GM18520 (cell line): ENCODE measurements at regions not wholly inside any gene's neighbourhood (a gene's known extent, or its start where the extent isn't known, plus 50 kb on each side); places are given as distances from the start of the nearest gene placed in this dataset.

ENCODE experiments used
- ATAC-seq: cut with Tn5 transposase; IDR thresholded peaks from one replicate; pipeline ENCODE4 v1.9.1; 2021; ENCODE audit not compliant: unreplicated experiment

DNA sequence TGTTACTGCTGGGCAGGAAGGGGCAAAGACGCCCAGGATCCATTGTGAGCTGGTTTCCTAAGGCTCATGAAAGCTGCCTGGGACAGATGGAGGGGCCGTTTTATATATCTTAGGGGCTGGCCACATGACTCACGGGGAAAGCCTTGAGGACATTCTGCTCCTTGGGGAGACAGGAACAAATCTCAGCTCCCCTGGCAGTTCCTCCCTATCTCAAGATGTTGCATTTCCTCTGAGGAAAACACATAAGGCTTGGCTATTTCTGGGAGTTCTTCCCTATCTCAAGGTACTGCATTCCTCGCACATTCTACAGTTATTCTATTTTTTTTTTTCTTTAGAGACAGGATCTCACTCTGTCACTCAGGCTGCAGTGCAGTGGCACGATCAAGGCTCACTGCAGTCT, 804.6 kb upstream of the TENM3 start:
- ATAC-seq: no peak

DNA sequence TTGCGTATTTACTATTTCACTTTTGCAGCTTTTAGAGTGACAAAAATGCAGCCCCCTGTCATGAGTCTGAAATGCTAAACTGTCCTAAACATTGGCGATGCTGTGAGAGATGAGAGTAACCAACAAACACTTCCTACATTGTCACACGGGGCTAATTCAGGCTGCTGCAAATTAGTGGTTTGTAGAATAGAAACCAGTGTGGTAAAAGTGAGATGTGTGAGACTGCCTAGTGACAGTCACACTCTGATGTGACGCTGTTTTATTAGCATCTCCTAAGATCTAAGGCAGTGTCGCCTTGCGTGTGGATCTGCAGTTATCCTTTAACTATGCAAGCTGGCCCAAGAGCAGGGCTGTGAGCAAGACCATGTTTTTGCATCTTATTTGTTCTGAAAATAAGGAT, 800.2 kb upstream of the TENM3 start:
- peak; percentile 90 for ATAC-seq

DNA sequence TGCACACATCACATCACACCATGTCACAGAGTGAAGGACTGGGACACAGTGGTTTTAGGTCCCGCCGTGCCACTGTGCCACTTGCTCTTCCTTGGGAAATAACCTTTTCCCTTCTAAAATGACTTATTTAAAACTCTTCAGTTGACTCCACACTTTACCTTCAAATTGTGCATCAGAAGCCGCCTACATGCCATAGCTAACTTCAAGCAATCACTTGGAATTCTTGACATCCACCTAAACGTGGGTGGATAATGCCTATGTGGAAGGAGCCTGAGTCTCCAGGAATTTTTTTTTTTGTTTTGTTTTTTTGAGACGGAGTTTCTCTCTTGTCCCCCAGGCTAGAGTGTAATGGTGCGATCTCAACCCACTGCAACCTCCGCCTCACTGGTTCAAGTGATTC, 777.4 kb upstream of the TENM3 start:
- ATAC-seq: no peak

DNA sequence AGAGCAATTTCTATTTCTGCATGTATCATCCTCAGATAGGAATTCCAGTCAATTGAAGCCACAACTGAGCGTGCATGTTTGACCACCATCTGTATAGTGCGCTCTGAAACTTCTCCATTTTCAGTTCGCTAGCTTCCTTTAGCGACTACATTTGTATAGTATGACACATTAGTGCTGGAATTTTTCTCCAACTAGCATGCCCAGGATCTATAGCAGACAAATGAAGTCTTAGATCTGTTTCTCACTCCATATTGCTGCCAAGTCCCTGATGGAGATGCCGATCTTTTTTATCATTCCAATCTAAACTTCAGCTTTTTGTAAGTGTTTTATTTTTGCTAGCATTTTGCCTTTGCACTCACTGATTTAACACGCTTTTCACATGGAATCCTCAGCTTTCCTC, 774.8 kb upstream of the TENM3 start:
- no peak for ATAC-seq

DNA sequence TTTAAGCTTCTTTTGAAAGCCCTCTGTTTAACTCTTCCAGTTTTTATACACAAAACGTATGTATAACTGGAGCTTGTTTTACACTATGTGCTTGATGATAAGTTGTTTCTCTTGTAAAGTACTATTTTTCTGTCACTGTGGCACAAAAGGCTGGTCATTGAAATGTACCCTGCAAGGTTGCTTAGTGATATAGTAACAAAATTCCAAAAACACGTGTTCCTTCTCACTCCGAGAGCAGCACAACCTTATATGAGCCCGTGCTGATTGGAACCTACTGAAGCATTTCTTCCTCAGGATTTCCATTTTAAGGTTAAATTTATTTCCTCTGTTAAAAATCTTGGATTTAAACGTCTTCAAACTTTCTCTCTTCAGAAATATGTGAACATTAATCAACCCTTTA, 772.9 kb upstream of the TENM3 start:
- ATAC-seq: no peak

DNA sequence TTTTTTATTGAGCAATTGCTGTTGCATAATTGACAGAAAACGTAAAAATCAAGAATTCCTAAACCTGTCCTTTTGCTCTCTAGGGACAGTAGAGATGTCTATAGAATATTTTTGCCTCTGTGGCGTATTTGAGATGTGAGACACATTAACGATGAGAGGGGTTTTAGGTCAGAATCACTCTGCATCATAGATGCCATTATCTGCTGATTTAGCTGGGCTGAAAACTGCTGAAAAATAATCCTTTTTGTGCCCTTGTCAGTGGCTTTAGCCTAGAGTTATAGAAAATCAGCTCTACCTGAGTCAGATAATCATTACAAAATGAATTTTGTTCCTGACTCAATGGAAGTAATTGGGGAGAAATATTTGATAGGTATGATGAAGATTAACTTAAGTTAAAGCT, 767.8 kb upstream of the TENM3 start:
- ATAC-seq: no peak

DNA sequence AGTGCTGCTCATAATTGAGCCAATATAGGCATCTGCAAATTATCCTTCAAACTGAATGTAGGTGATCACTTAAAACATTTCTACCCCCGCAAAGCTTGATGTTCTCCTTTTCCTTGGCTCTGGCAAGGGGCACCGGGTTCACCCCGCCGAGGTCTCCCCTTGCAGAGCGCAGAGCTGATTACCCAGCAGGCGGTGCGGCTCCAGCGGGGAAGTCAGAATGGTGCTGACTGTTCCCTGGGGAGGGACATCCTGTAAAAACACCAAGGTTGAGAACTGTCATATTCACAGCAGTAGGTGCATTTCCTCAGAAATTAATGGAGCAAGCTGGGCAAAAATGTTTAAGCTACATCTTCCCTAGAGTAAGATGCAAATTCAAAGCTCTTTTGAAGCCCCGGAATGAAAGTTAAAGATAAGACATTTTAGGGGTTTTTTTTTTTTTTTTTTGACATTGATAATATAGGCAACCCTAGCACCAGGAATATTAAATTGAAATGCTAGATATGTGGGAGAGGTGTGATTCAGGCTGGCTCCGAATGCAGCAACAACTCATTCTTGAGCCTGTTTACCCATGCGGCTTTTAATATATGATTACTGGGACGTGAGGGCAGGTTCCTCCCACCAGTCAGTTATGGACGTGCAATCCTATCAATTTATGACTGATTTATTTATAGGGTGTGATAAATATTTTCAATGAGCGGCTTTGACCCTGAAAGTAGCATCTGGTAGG, 767.3 kb upstream of the TENM3 start:
- ATAC-seq: no peak

DNA sequence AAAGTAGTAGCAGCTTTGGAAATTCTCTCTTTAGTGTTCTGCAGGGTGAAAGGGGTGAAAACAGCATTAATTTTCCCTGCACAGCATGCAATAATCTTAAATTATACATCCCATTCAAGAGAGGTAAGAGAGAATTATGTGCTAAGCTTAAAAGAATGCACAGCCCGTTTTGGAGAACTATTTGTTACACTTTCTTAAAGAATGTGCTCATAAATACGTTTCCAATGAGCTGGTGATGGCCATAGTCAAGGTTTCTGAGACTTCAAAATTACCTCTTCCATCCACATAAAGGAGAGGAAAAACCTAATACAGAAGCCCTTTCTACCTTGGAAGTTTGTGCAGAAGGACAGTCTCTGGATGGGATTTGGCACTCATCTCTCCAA, 766.7 kb upstream of the TENM3 start:
- no peak for ATAC-seq

DNA sequence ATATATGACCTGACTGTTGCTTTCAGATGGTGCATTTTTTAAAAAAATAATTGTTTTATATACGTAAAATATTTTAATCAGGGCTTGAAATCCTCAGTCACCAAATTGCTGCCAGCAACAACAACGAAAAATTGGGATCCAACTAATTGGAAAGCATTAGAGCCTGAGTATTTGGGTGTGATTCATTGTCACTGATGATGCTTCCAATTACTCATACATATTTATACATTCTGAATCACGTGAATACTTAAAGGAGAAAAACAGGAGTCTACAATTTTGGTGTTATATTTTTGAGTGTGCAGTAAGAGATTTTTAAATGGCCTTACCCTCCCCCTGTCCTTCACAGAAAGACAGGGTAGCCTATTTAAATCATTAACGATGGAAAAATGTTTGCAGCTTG, 765.6 kb upstream of the TENM3 start:
- ATAC-seq: no peak

DNA sequence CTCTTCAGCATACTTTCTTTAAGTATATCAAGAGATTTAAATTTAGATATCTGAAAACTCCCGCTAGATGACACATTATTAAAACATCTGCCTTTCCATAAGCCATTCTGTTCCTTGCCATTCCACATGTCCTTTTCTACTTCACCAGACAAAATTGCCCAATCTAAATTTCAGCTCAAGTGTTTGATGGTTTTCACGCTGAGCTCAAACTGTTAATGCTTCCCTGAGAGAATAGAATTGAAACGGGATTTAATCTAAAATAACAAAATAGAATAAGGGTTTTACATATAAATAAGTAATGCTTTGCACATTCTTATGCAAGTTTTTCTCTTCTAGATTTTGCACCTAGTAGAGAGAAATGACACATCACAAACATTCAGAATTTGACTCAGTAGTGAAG, 764.5 kb upstream of the TENM3 start:
- ATAC-seq: no peak

DNA sequence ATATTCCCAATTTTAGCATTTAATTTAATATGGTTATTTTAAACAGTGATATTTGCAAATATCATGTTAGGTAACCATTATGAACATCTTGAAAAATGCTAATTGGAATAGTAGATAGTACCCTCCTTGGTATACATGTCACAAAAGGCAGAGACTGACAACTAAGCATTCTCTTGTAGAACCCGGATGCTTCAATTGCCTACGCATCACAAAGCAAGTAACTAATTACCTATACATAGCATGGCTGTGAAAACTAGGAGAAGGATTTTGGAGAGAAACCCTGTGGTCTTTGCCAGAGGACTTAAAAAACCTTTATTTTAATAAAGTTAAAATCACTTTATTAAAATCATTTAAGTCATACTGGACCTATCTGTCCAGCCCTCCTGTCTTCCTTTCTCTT, 764.1 kb upstream of the TENM3 start:
- ATAC-seq: no peak

DNA sequence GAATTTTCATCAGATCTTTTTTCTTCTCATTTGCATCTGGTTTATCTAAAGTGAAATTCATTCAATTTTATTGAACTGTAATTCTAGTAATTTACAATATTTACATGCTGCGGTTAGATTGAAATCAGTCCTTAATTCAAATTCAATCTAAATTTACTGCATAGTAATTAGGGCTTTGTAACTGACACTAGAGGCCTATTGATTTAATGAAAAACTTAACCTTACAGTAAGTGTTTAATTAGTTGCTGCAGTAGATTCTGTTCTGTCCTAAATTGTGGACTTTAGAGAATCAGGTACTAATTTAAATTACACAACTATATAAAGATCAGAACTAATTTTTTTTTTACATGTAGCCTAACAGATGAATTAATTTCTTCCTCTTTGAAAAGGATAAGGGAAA, 758.8 kb upstream of the TENM3 start:
- no peak for ATAC-seq

DNA sequence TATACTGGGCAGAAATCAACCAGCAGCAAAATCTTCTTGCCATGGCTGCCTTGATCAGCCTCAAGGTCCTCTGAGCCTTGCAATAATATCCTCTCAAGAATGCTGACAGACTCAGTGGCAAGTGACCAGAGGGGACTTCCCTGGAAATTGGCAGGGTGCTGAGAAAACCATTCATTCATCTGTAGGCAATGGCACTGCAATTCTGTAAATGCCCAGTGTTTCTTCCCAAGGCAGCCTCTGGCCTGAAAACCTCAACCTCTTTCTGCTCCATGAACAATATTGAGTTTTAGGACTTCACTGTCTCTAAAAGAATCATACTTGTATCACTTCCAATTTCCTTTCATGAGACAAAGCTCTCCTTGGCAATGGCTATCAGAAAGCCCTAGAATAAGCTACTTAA, 754.3 kb upstream of the TENM3 start:
- no peak for ATAC-seq

DNA sequence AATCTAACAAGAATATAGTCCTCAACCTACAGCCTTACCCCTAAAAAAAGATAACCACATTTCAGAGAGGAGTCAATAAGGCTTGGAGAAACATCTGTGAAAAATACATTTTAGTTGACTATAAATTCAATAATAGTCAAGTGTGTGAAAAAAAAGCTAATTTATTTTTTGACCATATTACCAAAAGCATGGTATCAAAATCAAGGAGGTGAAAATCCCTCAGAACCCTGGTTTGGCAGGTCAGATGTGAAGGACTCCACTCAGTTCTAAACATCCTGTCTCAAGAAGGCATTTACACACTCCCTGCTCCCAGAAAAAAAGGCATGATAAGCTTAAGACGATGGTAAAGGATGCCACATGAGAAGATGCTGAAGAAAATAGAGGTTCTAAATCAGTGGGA, 745.1 kb upstream of the TENM3 start:
- no peak for ATAC-seq

DNA sequence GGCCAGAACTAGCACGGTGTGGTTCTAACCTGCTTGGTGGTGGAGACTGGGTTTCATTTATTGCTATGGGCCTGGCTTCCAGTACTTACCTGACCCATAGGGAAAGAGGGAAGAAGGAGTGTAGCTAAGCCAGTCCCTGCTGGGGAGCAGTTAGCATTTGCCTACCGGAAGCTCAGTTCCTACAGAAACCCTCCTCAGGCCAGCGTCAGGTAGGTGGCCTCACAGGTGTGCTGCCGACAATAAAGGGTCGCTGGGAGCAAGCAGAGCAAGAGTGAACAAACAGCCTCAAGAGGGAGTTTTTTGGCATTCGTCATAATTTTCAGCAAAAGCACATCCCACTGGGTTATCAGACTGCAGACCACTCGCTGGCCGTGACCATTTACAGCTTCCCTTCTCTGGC, 740.6 kb upstream of the TENM3 start:
- ATAC-seq: no peak

DNA sequence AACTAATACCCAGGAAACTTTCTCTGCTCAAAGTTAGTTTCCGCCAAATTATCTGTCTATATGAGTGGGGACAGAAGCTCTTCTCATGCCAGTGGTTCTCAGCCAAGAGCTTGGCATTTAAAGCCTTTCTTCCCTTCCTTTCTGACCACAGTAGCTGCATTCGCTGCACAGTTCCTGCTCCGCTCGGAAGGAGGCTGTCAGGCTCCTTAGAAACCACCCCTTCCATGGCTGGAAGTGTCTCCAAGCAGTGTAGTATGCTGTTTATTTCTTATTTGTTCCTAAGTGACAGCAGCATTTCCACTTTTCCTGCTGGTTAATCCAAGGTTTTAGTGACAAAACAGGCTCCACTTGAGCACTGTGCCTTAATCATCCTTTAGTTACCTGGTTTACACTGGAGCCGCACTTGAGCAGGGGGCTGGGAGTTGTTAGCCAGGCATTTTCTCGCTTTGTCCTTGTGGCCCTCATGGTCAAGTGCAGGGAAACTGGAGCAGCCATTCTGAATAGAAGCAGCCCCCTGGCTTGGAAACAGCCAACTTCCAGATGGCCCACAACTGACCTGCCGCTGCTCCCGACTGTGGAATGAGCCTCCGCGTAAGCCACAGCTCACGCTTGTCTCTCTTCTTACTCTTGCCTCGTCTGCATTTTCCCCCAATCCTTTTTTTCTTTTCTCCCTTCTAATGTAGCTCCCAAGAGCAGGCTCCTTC, 739.4 kb upstream of the TENM3 start:
- no peak for ATAC-seq

DNA sequence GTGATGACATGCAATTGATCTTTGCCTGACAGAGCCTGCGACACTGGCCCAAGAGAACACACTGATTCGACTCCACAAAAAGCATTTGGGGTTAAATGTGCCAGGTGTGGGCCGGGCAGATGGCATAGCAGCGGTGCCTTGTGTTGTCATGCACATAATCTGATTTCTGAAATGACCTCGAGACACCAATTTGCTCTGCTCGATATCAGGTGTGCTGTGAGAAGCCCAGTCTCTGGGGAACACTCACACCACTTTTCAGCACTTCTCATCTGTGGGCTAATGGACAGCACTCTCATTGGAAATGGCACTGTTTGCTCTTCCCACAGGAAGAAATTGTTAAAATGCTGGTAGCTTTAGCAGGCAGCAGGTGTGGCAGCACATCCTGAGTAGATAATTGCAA, 738.3 kb upstream of the TENM3 start:
- no peak for ATAC-seq

DNA sequence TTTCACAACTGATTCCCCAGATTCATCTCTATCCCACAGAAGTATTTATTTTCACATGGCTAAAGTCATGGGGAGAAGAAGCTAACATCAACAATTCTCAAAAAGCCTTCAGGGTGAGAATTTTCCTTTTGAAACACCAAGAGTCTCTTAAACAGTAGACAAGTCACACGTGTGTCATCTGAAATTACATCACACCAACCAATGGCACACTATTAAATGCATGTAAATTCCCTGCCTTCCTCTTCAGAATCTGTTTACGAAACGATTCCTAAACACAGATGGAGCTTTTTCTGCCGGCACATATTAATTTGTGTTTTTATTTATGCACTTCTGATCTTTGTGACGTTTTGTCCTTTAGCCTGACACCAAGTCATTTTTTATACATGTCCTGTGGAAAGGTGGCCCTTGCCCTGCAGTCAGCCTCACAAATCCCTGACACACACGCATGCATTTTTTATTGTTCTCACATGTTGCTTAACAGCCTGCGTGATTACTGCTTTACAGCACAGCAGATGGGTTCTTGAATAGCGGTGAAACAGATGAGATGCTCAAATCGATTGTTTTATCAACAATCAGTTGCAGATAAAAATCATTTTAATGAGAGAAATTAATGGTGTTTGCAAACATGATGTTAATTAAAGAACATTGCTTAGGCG, 735.9 kb upstream of the TENM3 start:
- no peak for ATAC-seq

DNA sequence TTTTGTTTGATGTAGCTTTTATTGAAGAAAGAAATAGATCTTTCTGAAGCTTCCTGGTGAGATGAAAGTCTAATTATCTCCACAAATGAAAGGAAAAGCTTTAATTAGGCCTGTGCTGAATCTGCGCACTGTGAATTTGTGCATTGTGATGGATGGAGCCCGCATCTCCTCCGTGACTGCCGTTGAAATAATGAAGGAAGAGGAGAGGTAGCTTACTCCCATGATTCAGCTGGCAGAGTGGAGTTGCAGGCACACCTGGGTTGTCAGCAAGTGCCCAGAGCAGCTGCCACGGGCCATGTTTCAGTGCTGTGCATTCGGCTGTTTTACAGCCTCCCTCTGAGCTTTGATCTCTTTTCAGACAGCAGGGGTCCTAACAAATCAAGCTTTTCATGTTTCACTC, 735.3 kb upstream of the TENM3 start:
- ATAC-seq: no peak

DNA sequence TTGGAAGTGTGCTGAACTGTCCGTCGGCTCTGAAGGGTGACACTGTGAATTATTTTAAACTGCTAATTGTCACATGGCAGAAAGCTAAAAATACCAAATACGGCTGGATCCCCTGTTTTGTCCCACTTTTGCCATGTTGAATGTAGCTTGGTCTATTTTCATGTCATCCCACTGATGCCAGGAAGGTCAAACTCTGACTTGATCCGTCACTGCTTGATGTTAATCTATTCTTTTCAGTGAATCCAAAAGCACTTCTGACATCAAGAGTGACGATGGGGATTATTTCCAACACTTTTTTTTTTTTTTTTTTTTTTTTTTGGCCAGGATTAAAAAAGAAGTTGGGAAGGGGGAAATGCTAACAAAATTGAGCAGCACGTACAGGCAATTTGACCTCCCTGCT, 734.6 kb upstream of the TENM3 start:
- ATAC-seq: no peak

DNA sequence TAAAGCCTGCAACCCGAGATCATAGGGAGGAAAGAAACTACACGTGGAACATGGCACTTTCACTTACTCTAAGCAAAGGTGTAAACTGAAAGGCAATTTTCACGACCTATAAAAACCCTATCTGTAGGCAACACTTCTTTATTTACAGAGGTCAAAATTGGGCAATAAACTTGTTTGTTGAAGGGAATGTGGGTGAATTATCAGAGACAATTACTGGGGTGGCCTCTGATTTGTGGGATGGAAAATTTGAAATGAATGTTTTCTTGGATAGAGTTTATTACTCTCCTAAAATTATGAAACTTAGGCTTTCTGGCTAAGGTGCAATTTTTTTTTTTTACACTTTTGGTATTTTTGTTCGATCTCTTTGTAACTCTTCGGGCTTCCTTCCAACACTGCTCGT, 734.1 kb upstream of the TENM3 start:
- ATAC-seq: no peak

DNA sequence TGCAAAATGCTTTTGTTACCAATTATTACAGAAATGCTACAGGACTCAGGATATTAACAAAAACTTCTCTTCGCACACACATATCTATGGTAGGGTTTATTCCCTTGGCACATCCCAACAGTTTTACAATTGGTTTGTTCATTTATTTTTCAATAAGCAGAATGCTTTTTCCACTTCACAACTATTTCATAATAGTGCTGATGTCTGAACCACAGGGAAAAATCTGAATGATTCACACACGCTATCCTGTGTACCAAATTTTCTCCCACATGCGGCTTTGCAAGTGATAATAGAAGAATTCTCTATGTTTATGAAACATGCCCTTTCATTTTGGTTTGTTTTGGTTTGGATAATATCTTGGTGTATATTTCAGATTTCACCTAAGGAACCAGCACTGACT, 725.7 kb upstream of the TENM3 start:
- no peak for ATAC-seq

DNA sequence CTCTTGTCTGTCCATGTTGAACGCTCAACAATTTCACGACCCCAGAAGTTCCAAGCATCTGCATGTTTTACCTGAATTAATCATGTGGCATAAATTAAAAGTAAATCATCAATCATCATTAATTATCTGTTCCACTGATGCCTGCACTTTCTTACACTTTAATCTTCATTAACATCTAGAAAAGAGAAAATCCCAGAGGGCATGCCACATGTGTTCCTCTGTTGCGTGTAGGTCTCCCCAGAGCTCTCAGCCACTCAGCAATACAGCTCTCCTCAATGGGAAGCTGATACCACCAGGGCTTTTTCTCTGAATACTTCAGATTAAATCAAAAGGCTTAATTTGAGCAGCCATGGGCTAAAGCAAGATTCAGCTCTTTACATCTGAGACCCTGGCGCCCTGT, 722.4 kb upstream of the TENM3 start:
- ATAC-seq: no peak
